ENCODE measurements at regions not wholly inside any gene's neighbourhood (a gene's known extent, or its start where the extent isn't known, plus 50 kb on each side); places are given as distances from the start of the nearest gene placed in this dataset.

DNA sequence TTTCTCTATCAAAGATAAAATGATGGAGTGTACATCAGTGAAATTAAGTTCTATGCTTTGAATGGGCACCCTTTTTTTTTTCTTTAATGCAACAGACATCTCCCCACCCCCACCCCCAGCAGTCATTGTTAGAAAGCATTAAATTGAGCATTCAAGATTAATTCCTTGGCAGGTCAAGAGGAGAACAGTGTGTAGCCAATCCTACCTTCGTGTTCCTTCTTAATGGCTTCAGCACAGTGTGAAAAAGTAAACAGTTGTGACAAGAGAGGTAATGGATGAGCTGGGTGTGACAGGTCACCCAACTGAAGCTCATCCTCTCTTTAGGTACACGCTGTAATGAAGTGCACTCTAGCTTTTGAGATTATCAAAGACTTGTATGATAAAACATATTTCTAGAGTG, 198.5 kb upstream of the RARB start:
- TF ChIP-seq, protein P1, sequence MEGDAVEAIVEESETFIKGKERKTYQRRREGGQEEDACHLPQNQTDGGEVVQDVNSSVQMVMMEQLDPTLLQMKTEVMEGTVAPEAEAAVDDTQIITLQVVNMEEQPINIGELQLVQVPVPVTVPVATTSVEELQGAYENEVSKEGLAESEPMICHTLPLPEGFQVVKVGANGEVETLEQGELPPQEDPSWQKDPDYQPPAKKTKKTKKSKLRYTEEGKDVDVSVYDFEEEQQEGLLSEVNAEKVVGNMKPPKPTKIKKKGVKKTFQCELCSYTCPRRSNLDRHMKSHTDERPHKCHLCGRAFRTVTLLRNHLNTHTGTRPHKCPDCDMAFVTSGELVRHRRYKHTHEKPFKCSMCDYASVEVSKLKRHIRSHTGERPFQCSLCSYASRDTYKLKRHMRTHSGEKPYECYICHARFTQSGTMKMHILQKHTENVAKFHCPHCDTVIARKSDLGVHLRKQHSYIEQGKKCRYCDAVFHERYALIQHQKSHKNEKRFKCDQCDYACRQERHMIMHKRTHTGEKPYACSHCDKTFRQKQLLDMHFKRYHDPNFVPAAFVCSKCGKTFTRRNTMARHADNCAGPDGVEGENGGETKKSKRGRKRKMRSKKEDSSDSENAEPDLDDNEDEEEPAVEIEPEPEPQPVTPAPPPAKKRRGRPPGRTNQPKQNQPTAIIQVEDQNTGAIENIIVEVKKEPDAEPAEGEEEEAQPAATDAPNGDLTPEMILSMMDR (conservative IDR thresholded peaks at IDR 0.05; ENCODE audit: low read depth in 2 of 2): no peak
- TF ChIP-seq CREB1 (CRISPR knock-in tag; IDR thresholded peaks at IDR 0.05; ENCODE audit: low read depth): no peak
- no peak for TF ChIP-seq EZH2phosphoT487 (IDR thresholded peaks at IDR 0.05; ENCODE audit: unreplicated experiment)
- TF ChIP-seq POLR2AphosphoS5 (IDR thresholded peaks at IDR 0.05; ENCODE audit: low read depth): no peak
